NCI-H510A treated with DMSO at 0.1 percent for 48 hours (cell line): ENCODE measurements at regions not wholly inside any gene's neighbourhood (a gene's known extent, or its start where the extent isn't known, plus 50 kb on each side); places are given as distances from the start of the nearest gene placed in this dataset.
"Not testable (repeated sequence)": the region's sequence is repeated elsewhere in the genome, so short reads cannot be mapped to it uniquely, and the experiment has no call there.

Source experiments
- DNase-seq: peaks from one replicate; lab custom pipeline; 2025; lab: John Stamatoyannopoulos, UW

GRCh38 chr5:63205976-63206375 lies 627.4 kb downstream of the LRRC70 start:
- DNase-seq, result no peak

- no peak for DNase-seq
These were observed 623.1 kb downstream of the LRRC70 start for GRCh38 chr5:63201738-63202137.

GRCh38 chr5:63194126-63194525 lies 615.5 kb downstream of the LRRC70 start:
- DNase-seq, result no peak

DNA sequence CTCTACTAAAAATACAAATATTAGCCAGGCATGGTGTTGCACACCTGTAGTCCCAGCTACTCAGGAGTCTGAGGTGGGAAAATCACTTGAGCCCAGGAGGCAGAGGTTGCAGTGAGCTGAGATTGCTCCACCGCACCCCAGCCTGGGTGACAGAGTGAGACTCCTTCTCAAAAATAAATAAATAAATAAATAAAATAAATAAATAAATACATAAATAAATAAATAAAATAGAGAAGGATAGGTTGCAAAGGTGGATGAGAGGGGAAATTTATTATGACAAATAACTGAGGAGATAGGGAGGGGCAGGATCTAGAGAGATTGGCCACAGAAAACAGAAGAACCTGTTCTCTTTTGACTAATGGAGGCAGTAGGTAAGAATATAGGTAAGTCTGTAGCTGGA lies 601.6 kb downstream of the LRRC70 start:
- not testable (repeated sequence) for DNase-seq

- no peak for DNase-seq
These were observed 597.2 kb downstream of the LRRC70 start for GRCh38 chr5:63175850-63176249.

DNA sequence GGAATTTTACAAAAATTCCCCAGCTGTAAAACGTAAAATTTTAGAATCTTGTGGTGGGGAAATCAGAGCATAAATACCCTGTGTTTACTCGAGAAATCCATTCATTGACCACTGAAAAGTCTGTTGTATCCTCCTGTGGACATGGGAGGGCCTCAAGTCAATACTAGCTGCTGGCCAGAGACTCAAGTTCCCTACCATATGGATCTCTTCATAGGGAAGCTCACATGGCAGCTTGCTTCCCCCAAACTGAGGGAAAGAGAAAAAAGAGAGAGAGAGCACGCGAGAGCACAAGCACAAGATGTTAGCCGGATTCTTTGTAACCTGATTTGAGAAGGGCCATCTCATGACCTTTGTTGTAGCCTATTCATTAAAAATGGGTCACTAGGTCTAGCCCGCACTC lies 591.9 kb downstream of the LRRC70 start:
- no peak for DNase-seq

DNA sequence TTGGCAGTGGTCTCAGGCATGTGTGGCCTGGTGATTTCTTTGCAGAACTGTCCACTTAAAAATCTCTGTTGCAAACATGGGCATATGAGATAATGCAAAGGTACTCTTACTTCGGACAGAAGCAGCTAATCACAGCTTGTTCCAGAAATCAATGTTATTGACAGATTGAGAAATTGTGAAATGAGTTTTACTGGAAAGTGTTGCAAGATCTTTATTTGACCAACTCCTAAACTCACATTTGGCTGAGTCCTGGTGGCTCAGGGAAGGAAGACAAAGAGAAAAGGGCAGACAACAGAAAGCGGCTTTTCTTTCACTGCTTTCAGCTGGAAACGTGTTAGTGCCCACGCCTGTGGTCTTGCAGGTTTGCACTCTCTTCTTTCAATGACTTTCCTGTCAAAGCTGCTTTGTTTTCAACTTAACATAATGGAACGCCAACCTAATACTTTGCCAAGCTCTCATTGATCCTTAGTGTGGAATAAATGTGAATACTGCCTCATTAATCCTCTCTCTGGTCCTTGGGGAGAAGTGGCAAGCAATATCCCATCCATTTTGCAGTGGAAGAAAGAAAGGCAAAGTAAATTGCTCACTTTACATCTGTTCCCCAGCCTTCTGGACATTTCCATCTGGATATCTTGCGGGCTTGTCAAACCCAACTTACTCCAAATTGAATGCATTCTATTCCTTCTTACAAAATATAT lies 586.4 kb downstream of the LRRC70 start:
- DNase-seq, result no peak

DNA sequence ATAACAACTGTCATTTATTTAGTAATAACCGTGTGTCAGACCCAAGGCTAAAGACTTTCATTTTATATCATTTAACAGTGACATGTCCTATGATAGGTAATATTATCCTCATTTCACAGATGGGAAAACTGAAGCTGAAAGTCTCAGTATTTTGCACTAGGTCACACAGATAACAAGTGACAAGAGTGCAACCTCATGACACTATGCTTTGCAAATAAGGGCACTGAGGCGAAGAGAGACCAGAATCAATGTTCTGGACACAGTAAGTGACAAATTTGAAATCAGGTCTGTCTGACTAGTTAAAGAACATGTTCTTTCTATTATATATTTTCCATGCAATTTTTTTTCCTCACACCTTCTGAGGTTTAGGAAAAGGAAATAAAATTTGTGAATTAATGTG lies 585.7 kb downstream of the LRRC70 start:
- no peak for DNase-seq

DNA sequence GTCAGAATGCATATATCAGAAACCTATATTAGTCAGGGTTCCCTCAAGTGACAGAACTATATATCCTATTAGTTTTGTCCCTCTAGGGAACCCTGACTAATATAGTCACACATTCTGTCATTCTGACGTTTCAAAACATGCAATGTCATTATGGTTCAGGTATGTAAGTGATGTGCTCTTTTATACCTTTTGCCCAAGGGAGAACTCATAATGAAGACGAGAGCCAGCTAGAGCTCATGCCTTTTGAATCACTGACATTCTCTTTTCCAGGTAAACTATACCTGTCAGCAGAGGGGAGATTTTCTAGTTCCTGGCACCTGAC lies 576.7 kb downstream of the LRRC70 start:
- no peak for DNase-seq

GRCh38 chr5:63154476-63155309 lies 576.1 kb downstream of the LRRC70 start:
- no peak for DNase-seq

DNA sequence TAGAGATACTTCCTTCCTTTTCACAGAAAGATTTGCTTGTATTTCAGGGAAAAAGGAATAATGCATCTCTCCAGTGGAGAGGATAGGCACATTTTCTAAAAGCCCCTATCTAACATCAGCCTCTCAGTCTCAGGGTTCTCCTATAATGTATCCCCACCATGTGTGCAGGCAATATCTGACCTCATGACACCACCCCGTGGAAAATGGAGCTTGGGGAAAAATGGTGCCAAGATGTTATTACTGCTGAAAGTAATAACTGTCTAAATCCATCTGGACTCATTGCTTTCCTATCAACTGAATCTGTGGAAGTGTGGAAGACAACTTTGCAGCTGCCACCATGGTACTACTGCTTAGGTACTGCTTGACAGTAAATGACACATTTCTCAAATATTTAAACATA lies 574.3 kb downstream of the LRRC70 start:
- DNase-seq, result no peak

DNA sequence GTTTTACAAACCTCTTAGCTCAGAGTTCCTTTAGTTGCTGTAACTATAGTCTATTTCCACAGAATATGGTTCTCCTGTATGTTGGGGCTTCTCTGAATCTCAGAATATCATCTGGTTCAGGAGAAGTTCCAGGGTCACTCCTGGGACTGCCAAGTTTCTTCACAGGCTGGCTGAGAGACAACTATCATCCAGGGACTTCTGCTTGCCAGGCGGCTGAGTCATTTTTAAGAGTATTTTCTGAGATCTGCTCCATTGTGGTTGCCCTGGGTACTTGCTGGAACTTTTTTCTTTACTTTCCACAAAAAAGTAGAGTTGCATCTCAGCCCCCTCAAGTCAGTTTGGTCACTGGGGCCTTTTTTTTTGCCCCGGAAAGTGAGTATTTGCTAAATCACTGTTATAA lies 566.5 kb downstream of the LRRC70 start:
- no peak for DNase-seq

GRCh38 chr5:63141591-63141990 lies 563.0 kb downstream of the LRRC70 start:
- DNase-seq, result no peak

DNA sequence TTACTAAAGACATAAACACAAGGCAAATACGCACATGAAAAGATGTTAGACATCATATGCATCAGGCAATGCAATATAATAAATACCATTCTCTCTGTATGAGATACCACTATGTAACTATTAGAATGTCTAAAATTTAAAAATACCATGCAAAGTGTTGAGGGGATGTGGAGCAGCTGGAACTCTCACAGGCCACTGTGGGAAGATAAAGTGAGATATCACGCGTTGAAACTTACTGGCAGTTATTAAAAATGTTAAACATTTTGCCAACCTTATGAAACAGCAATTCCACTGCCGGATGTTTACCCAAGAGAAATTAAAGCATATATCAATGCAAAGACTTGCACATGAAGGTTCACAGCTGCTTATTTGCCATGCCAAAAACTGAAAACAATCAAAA lies 556.7 kb downstream of the LRRC70 start:
- no peak for DNase-seq

GRCh38 chr5:63131626-63132285 lies 553.1 kb downstream of the LRRC70 start:
- no peak for DNase-seq

DNA sequence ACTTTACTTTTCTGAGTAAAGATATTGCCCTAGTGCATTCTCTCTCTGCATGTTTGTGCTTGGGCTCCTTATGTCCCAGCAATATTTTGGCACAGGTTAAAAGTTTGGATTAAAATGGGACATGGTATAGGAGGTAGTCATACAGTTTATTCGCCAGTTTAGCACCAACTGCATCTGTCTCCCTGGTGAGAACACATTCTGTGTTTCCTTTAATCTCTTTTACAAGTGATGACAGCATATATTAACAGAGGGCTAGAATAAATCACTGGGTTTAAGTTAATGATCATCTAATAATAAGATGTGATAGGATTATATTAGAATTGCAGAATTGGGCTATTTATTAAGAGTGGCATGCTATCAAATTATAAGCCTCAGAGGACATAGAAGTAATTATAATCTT lies 550.1 kb downstream of the LRRC70 start:
- DNase-seq, result no peak

DNA sequence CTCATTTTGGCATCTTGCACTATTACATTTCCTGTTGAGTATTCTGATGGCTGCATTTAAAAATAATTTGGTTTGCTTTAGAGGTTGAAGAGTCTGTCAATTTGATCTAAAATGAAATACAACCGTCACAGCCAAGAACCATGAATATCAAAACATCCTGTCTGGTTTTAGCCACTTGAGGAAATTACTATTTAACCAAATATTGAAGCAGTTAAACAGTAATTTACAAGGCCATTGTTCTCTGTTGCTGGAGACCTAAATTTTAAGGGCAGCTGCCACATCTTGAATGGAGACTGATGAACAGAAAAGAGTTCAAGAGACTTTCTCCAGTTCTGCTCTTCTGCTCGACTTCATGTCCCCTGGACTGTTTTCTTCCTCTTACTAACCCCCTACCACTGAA lies 549.4 kb downstream of the LRRC70 start:
- peak; percentile 16 for DNase-seq

DNA sequence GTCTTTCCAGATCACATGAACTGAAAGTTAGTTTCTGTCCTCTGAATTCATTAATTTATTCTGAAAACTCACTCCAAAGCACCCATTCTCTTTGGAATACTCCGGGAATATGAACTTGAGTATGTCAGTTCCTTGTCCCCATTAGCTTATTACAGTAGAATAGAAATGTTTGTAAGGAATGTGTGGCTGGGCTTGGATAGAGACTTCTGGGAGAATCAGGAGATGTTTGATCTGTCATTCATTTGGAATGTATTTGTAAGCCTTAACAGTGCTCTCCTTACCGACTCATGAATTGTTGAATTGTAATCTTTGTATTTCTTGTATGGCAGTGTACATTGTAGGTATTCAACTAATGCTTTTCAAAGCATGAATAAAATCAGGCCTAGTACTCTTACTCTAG lies 548.4 kb downstream of the LRRC70 start:
- DNase-seq, result no peak

- peak; percentile 24 for DNase-seq
These were observed 547.2 kb downstream of the LRRC70 start for GRCh38 chr5:63125862-63126261.

- no peak for DNase-seq
These were observed 546.8 kb downstream of the LRRC70 start for GRCh38 chr5:63125392-63125791.

GRCh38 chr5:63124266-63124665 lies 545.6 kb downstream of the LRRC70 start:
- no peak for DNase-seq

GRCh38 chr5:63121471-63121870 lies 542.9 kb downstream of the LRRC70 start:
- DNase-seq, result no peak

- no peak for DNase-seq
These were observed 539.6 kb downstream of the LRRC70 start for GRCh38 chr5:63118221-63118620.
